Gastrocnemius medialis (tissue), 4 donors: ENCODE measurements at regions not wholly inside any gene's neighbourhood (a gene's known extent, or its start where the extent isn't known, plus 50 kb on each side); places are given as distances from the start of the nearest gene placed in this dataset.

Experiments used
- CTCF ChIP-seq, 5 experiments: fragments of 450-650 bp in 3 of 5; fragments of 200-600 bp in 2 of 5; sonication (generic) in 2 of 5; IDR thresholded peaks in 4 of 5; conservative IDR thresholded peaks in 1 of 5; 1 replicate in 4 of 5; 2 replicates in 1 of 5; pipeline ENCODE4 v1.5.1; 2016 to 2019; ENCODE audit warnings: antibody characterized with exemption in 5 of 5, mild to moderate bottlenecking in 3 of 5, moderate library complexity in 3 of 5
- POLR2A ChIP-seq, 2 donors: fragments of 450-650 bp; IDR thresholded peaks; one replicate each; pipeline ENCODE4 v1.6.1; 2017; ENCODE audit warnings: antibody characterized with exemption in 2 of 2, mild to moderate bottlenecking in 2 of 2, moderate library complexity in 2 of 2

GRCh38 chr3:15976524-15976923 lies 178.7 kb upstream of the ANKRD28 start:
- no peak for TF ChIP-seq CTCF (IDR thresholded peaks at IDR 0.05 in 4 of 5, conservative IDR thresholded peaks at IDR 0.05 in 1 of 5)
- TF ChIP-seq POLR2A (IDR thresholded peaks at IDR 0.05), result no peak
